ENCODE measurements at regions not wholly inside any gene's neighbourhood (a gene's known extent, or its start where the extent isn't known, plus 50 kb on each side); places are given as distances from the start of the nearest gene placed in this dataset.

DNA sequence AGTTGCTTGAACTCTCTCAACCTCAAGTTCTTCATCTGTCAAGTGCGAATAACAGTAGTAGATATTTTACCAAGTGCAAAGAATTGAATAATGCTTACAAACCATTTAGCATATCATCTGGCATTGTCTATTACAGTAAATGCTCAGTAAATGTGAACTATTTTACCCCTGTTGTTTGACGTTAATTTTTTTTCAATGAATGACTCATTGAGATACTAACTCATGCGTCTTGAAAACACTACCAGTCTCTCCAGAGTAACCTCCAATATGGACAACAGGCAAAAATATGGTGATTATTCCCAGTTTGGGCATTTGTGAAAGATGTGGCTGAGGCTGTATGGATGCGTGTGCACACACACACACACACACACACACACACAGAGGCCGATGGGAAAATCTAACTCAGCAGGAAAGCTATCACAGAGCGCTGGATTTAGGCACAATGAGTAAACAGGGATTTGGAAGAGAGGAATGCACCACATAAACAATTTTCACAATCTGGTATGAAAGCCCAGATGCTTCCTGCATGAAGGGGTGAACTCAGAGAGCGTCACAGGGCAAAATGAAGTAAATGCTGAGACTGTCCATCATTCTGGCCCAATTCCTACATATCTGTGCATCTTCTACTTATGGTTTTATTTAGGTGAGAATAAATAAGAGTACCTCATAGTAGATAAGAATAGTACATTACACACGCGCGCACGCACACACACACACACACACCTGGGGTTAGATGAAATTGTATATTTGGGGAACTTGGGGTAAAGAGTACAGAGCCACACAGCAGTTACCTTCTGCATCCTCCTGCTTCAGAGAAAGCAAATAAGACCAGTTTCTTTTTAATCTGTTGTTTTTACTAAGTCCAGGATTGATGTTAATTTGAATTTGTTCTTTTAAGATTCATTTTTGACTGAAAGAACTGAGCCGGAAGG is 128.7 kb downstream of the PALM2AKAP2 start:
- Mint-ChIP-seq H3K4me3 (no peak overlapping the region), H3K36me3 (ENCODE audit: low read depth) (no peaks in the 10 kb centered on the region), H3K27ac (no peak overlapping the region), H3K9me3 (no peaks in the 10 kb centered on the region), H3K4me1 (ENCODE audit: low read depth) (no peaks in the 10 kb centered on the region), H3K27me3 (no peaks in the 10 kb centered on the region)
- ATAC-seq = no peak
- CTCF ChIA-PET = interaction anchor here (1.3 kb wide), 1 partner anchor 13 kb away, joined by 3 read pairs; no protein-coding TSS in a partner anchor
- TF ChIP-seq, protein P1, sequence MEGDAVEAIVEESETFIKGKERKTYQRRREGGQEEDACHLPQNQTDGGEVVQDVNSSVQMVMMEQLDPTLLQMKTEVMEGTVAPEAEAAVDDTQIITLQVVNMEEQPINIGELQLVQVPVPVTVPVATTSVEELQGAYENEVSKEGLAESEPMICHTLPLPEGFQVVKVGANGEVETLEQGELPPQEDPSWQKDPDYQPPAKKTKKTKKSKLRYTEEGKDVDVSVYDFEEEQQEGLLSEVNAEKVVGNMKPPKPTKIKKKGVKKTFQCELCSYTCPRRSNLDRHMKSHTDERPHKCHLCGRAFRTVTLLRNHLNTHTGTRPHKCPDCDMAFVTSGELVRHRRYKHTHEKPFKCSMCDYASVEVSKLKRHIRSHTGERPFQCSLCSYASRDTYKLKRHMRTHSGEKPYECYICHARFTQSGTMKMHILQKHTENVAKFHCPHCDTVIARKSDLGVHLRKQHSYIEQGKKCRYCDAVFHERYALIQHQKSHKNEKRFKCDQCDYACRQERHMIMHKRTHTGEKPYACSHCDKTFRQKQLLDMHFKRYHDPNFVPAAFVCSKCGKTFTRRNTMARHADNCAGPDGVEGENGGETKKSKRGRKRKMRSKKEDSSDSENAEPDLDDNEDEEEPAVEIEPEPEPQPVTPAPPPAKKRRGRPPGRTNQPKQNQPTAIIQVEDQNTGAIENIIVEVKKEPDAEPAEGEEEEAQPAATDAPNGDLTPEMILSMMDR (IDR thresholded peaks at IDR 0.05) = no peak
- DNase-seq = no peak
- POLR2A ChIA-PET = no interaction called here
- intact Hi-C loops (cut with micrococcal nuclease) = no loop called here

DNA sequence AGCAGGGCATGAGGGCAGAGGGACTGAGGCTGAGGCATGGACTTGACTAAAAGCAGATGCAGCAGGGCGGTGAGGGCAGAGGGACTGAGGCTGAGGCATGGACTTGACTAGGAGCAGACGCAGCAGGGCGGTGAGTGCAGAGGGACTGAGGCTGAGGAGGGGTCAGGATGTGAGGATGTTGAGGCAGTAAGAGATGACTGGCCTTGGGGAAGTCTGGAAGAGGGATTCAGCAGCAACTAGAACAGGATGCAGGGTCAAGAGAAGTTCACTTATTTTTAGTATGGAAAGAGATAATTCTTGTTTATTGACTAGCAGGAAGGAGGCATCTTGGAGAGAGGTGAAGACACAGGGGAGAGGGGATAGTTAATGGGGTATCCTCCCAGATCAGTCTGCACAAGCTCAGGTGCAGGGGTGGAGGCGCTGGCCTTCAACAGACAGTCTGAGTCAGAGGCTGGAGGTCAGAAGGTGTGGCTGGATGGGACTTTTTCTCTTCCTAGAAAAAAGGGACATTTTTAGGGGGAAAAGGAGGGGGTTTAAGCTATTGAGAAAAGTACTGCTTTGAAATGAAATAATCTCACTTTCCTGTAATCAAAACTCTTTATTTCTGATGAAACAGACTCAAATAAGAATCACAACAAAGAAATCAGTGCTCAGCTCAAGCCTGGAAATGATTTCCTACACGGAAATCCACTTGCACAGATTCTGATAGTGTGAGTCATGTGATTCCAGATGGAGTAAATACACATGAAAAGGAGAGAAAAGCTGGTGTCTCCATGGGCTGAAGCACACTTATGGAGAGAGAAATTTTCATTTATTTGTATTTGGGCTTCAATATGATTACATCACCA is 130.9 kb downstream of the PALM2AKAP2 start:
- H3K27ac Mint-ChIP-seq = no peak overlapping the region
- no peaks in the 10 kb centered on the region for H3K4me1 Mint-ChIP-seq (ENCODE audit: low read depth)
- H3K9me3 Mint-ChIP-seq = no peaks in the 10 kb centered on the region
- intact Hi-C loops (cut with micrococcal nuclease) = no loop called here
- no peaks in the 10 kb centered on the region for H3K27me3 Mint-ChIP-seq
- DNase-seq (no peak), ATAC-seq (no peak)
- POLR2A ChIA-PET = no interaction called here
- no peak overlapping the region for H3K4me3 Mint-ChIP-seq
- H3K36me3 Mint-ChIP-seq (ENCODE audit: low read depth) = no peaks in the 10 kb centered on the region
- CTCF ChIA-PET = no interaction called here
- TF ChIP-seq, protein P1 (IDR thresholded peaks at IDR 0.05) = no peak

DNA sequence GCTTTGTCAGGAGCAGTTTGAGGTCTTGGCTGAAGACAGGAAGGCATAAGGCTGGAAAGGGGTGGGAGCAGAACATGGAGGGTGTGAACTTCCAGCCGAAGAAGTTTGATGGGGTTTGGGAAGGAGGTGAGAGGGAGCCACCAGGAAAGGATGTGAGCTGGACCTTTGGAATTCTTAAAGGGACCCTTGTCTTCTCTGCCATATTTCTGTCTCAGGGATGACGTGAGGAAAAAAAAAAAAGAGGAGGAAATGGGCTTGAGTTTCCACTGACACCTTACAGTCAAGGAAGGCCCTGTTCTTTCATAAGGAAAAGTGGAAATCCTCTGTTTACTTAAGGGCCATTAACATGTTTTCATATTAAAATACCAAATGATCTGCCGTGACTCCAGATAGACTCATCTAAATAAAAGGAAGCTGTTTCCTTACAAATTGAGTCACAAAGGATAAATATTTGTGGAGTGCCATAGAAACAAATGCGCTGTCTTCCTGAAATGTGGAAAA is 132.1 kb downstream of the PALM2AKAP2 start:
- no peaks in the 10 kb centered on the region for H3K36me3 Mint-ChIP-seq (ENCODE audit: low read depth)
- intact Hi-C loops (cut with micrococcal nuclease) = no loop called here
- no peak for ATAC-seq
- H3K4me3 Mint-ChIP-seq = no peak overlapping the region
- CTCF ChIA-PET = interaction anchor here (0.7 to 1.4 kb wide), 3 partner anchors 8 to 146 kb away, joined by 3 to 5 read pairs (median 3); no protein-coding TSS in a partner anchor
- POLR2A ChIA-PET = no interaction called here
- no peaks in the 10 kb centered on the region for H3K27me3 Mint-ChIP-seq
- H3K27ac Mint-ChIP-seq = no peak overlapping the region
- TF ChIP-seq, protein P1 (IDR thresholded peaks at IDR 0.05) = no peak
- no peak for DNase-seq
- H3K4me1 Mint-ChIP-seq (ENCODE audit: low read depth) = no peaks in the 10 kb centered on the region
- no peaks in the 10 kb centered on the region for H3K9me3 Mint-ChIP-seq

DNA sequence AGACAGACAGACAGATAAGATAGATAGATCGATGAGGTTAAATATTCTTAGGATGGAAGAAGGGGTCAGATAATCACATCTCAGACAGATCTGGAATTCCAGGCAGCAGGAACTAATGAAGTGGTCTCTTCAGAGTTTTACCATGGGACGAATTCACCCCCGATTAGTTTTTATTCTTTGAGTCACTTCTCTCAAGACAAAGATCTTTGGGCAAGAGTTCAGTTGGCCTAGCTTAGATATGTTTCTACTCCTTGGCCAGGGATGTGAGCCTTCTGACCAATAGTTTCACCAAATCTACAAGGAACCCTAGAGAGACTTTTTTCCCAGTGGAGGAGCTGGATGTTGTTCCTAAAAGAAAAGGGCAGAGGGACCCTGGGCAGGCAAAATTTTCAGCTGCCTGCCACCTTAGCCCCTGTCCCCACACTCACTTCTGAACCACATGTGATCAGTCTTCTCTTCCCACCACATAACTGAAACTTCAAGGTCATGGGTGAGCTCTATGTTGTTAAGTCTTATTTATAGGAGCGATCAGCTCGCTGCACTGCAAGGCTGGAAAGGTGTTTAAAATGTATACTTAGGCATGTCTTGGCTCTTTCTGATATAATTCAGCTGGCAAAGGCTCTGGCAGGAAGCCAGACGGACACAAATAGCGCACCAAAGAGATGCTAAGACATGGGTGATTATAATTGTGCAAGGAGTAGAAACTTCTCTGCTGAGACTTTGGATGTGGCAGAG is 132.9 kb downstream of the PALM2AKAP2 start:
- H3K27me3 Mint-ChIP-seq = peaks cover 2% of the 10 kb centered on the region
- H3K27ac Mint-ChIP-seq = no peak overlapping the region
- TF ChIP-seq, protein P1 (IDR thresholded peaks at IDR 0.05) = no peak
- ChIA-PET POLR2A (no interaction called here), CTCF (interaction anchor here (0.7 to 1.4 kb wide), 4 partner anchors 8 to 145 kb away, joined by 3 to 5 read pairs (median 3); no protein-coding TSS in a partner anchor)
- no peaks in the 10 kb centered on the region for H3K9me3 Mint-ChIP-seq
- peaks cover 3% of the 10 kb centered on the region for H3K4me1 Mint-ChIP-seq (ENCODE audit: low read depth)
- DNase-seq = no peak
- no peak overlapping the region for H3K4me3 Mint-ChIP-seq
- ATAC-seq = no peak
- intact Hi-C loops (cut with micrococcal nuclease) = no loop called here
- H3K36me3 Mint-ChIP-seq (ENCODE audit: low read depth) = no peaks in the 10 kb centered on the region

Data from activated CD8-positive, alpha-beta T cell treated with anti-CD3 and anti-CD28 coated beads for 36 hours (primary cell).